Right atrium auricular region (tissue), 2 donors: ENCODE measurements at regions not wholly inside any gene's neighbourhood (a gene's known extent, or its start where the extent isn't known, plus 50 kb on each side); places are given as distances from the start of the nearest gene placed in this dataset.

Source experiments
- DNase-seq: peaks from one replicate; pipeline ENCODE4 v3.0.0-alpha.2; 2019; ENCODE audit warnings: low spot score
- H3K27ac ChIP-seq, 2 donors: fragments of 200-600 bp; sonication (generic); 1 replicate in 1 of 2; 2 replicates in 1 of 2; pipeline ENCODE4 v1.5.1; 2016 to 2019
- H3K27me3 ChIP-seq, 2 donors: fragments of 200-600 bp; sonication (generic); one replicate each; pipeline versions ENCODE4 v1.5.1 to v1.6.0; 2017 to 2019
- H3K36me3 ChIP-seq: fragments of 200-600 bp; sonication (generic); one replicate; pipeline ENCODE4 v1.5.1; 2016
- H3K4me1 ChIP-seq, 2 donors: fragments of 200-600 bp; sonication (generic); one replicate each; pipeline versions ENCODE4 v1.5.1 to v1.6.0; 2017 to 2019
- H3K4me3 ChIP-seq, 2 donors: fragments of 200-600 bp; sonication (generic); 1 replicate in 1 of 2; 2 replicates in 1 of 2; pipeline ENCODE4 v1.5.1; 2017 to 2019; ENCODE audit warnings: mild to moderate bottlenecking in 1 of 2, moderate library complexity in 1 of 2
- H3K9me3 ChIP-seq, 2 donors: fragments of 200-600 bp; sonication (generic); one replicate each; pipeline ENCODE4 v1.5.1; 2019
- TF ChIP-seq, protein P1 (sequence below), 2 donors: fragments of 200-600 bp; sonication (generic); IDR thresholded peaks; one replicate each; pipeline ENCODE4 v1.5.1; 2019; ENCODE audit warnings: antibody characterized with exemption in 2 of 2

DNA sequence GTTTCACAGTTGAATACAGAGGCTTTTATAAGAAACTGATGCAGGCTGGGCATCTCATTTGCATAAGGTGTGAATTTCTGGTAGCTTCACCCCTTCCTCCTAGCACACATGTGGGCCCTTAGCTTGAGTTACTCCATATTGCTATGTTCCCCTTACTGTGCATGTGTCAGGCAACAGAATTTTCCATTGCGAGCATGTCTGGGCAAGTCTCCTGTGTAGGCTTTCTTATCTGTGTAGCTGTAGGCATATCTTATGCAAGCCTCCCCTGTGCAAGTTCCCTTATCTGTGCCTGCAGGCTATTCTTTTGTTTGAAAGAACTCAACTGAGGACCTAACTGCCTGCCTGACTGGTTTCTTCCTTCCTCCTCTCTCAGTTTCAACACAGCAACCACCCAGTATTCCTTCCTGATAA is 597.4 kb upstream of the CDH5 start:
- Histone ChIP-seq H3K36me3 (no peaks in the 10 kb centered on the region), H3K4me3 (no peak overlapping the region), H3K27ac (no peak overlapping the region), H3K9me3 (peaks cover 0 to 12% of the 10 kb centered on the region in 2 donors), H3K27me3 (no peaks in the 10 kb centered on the region), H3K4me1 (no peaks in the 10 kb centered on the region)
- no peak for DNase-seq
- TF ChIP-seq, protein P1, sequence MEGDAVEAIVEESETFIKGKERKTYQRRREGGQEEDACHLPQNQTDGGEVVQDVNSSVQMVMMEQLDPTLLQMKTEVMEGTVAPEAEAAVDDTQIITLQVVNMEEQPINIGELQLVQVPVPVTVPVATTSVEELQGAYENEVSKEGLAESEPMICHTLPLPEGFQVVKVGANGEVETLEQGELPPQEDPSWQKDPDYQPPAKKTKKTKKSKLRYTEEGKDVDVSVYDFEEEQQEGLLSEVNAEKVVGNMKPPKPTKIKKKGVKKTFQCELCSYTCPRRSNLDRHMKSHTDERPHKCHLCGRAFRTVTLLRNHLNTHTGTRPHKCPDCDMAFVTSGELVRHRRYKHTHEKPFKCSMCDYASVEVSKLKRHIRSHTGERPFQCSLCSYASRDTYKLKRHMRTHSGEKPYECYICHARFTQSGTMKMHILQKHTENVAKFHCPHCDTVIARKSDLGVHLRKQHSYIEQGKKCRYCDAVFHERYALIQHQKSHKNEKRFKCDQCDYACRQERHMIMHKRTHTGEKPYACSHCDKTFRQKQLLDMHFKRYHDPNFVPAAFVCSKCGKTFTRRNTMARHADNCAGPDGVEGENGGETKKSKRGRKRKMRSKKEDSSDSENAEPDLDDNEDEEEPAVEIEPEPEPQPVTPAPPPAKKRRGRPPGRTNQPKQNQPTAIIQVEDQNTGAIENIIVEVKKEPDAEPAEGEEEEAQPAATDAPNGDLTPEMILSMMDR (IDR thresholded peaks at IDR 0.05), result no peak

DNA sequence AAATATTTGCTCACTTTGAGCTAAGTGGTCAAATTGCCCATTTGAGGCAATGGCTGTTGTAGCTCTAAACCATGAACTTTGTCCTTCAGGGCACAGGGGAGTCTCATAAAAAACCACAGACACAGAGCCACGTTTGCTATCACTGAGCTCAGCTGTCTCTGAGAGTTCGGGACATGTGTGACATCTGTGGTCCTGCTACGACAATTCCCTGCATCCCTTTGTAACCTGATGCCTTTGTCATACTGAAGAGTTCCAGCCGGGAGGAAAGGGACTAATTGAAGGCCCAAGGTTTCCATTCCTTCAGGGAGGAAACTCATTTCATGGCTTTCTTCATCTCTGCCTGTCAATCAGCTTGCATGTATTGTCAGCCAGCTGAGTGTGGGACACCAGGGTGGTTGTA is 599.4 kb upstream of the CDH5 start:
- no peak overlapping the region for H3K4me3 ChIP-seq
- H3K4me1 ChIP-seq, result no peaks in the 10 kb centered on the region
- no peaks in the 10 kb centered on the region for H3K36me3 ChIP-seq
- H3K27me3 ChIP-seq, result no peaks in the 10 kb centered on the region
- H3K27ac ChIP-seq, result no peak overlapping the region
- no peak for DNase-seq
- H3K9me3 ChIP-seq, result peaks cover 0 to 12% of the 10 kb centered on the region in 2 donors
- TF ChIP-seq, protein P1 (IDR thresholded peaks at IDR 0.05), result no peak

DNA sequence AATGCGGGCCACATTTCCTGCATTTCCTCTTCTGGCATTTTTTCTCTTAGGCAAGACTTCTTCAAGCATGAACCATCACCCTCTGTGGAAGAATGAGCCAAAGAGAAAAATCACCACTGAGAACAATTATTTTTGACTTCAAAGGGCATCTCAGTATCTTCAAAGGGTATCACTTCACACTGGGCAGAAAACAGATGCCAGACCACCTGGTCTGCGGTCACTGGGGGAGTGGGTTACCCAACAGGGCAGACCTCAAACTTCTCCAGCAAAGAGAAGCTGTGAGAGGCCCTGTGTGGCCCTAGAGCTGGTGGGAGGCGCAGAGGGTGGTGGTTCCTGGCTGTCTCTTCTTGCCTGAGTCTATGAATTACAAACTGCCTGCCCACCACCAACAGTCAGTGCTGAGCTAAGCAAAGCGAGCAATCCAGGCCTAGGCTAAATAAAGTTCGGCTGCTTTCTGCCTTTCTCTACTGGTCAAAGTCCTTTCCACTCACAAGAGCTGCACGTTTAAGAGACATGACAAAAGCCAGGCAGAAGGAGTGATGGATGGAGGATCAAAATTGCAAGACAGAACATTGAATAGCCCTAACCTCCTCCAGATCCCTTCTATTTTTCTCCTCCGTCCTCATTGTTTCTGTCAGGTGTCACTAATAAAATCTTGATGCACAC is 602.7 kb upstream of the CDH5 start:
- Histone ChIP-seq H3K27ac (no peak overlapping the region), H3K36me3 (no peaks in the 10 kb centered on the region), H3K27me3 (no peaks in the 10 kb centered on the region), H3K9me3 (no peaks in the 10 kb centered on the region), H3K4me1 (no peaks in the 10 kb centered on the region), H3K4me3 (no peak overlapping the region)
- TF ChIP-seq, protein P1 (IDR thresholded peaks at IDR 0.05), result no peak
- DNase-seq, result no peak

DNA sequence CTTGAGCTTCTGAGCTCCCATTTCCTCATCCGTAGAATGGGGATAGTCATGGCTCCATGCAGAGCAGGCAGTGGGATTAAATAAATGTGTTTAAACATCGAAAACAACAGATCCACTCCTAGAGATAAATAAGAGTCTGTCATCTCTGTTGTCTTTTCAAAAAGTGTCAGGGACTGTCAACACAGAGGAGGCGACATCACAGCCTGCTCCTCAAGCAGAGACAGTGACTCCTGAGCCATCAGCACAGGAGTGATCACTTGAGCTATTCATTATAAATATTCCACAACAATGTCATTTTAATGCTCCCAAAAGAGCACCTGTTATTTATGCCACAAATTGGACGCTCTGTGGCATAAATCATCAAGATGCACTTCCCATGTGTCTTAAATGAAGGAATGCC is 605.6 kb upstream of the CDH5 start:
- Histone ChIP-seq H3K27ac (no peak overlapping the region), H3K4me3 (no peak overlapping the region), H3K36me3 (no peaks in the 10 kb centered on the region), H3K4me1 (no peaks in the 10 kb centered on the region), H3K27me3 (no peaks in the 10 kb centered on the region), H3K9me3 (no peaks in the 10 kb centered on the region)
- no peak for DNase-seq
- TF ChIP-seq, protein P1 (IDR thresholded peaks at IDR 0.05), result no peak

DNA sequence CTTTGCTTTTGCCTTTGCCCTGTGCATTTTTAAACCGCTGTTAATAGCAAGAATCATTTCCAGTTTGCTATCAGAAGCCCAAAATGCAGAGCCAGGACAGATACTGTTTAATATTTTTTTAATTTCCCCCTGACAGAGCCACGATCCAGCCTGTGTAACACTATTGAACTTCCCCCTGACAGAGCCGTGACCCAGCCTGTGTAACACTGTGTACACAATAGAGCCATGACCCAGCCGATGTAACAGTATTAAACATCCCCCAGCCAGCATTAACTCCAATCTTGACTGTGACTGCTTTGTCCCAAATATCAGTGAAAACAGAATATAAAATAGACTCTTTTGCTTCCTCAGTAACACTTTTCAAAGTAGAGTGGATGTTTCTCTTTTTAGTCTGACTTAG is 607.9 kb upstream of the CDH5 start:
- H3K27me3 ChIP-seq, result no peaks in the 10 kb centered on the region
- no peak overlapping the region for H3K27ac ChIP-seq
- no peaks in the 10 kb centered on the region for H3K36me3 ChIP-seq
- H3K4me3 ChIP-seq, result no peak overlapping the region
- no peaks in the 10 kb centered on the region for H3K4me1 ChIP-seq
- TF ChIP-seq, protein P1 (IDR thresholded peaks at IDR 0.05), result no peak
- no peaks in the 10 kb centered on the region for H3K9me3 ChIP-seq
- DNase-seq, result no peak

DNA sequence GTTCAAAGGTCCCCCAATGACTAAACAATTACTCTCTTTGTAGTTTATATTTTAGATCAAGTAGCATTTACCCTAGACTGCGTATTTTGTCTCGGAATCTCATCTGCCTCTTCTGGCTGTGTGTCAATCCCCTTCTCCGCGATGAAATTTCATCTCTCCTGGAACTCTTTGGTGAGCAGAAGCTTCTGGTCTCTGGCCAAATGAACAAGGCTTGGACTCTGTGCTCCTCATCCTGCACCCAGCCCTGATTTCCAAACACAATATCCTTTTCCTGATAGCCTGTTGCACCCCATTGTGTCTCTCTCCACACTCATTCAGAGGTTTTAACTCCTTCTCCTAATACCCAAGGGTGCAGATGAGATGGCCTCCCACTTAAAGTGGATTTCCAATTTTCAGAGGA is 609.4 kb upstream of the CDH5 start:
- Histone ChIP-seq H3K27me3 (no peaks in the 10 kb centered on the region), H3K36me3 (no peaks in the 10 kb centered on the region), H3K4me1 (no peaks in the 10 kb centered on the region), H3K9me3 (no peaks in the 10 kb centered on the region), H3K27ac (no peak overlapping the region), H3K4me3 (no peak overlapping the region)
- TF ChIP-seq, protein P1 (IDR thresholded peaks at IDR 0.05), result no peak
- DNase-seq, result no peak
